Omental fat pad (tissue), 3 donors: ENCODE measurements at regions not wholly inside any gene's neighbourhood (a gene's known extent, or its start where the extent isn't known, plus 50 kb on each side); places are given as distances from the start of the nearest gene placed in this dataset.

Experiments used
- ATAC-seq: fragments of 150-250 bp; one replicate; pipeline ENCODE4 v1.9.1; 2016; ENCODE audit warnings: mild to moderate bottlenecking, moderate library complexity; ENCODE audit not compliant: low FRiP score
- DNase-seq: peaks from one replicate; pipeline ENCODE4 v3.0.0-alpha.2; 2019; ENCODE audit warnings: low spot score
- TF ChIP-seq, protein P1 (sequence below), 3 donors: fragments of 450-650 bp; IDR thresholded peaks; one replicate each; pipeline ENCODE4 v1.5.1; 2016 to 2017; ENCODE audit warnings: antibody characterized with exemption in 3 of 3, mild to moderate bottlenecking in 3 of 3, moderate library complexity in 2 of 3

DNA sequence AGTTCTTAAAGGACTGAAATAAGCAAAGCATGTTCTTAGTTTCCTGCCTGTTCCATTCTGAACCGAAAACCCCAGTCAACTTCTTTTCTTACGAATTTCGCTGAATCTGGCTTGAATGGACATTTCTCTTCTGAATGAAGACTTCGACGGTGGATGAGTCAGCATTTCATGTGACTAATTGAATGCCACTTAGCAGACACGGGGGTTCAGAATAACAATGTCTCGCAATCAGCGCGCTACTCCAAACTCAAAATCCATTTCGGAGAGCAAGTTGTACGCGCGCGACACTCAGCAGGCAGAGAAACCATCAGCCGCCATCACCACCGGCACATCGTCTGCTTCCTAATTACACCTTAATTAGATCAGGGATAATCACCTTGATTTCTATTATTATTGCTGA, 239.0 kb upstream of the KLF6 start:
- ATAC-seq (no peak), DNase-seq (no peak)
- TF ChIP-seq, protein P1, sequence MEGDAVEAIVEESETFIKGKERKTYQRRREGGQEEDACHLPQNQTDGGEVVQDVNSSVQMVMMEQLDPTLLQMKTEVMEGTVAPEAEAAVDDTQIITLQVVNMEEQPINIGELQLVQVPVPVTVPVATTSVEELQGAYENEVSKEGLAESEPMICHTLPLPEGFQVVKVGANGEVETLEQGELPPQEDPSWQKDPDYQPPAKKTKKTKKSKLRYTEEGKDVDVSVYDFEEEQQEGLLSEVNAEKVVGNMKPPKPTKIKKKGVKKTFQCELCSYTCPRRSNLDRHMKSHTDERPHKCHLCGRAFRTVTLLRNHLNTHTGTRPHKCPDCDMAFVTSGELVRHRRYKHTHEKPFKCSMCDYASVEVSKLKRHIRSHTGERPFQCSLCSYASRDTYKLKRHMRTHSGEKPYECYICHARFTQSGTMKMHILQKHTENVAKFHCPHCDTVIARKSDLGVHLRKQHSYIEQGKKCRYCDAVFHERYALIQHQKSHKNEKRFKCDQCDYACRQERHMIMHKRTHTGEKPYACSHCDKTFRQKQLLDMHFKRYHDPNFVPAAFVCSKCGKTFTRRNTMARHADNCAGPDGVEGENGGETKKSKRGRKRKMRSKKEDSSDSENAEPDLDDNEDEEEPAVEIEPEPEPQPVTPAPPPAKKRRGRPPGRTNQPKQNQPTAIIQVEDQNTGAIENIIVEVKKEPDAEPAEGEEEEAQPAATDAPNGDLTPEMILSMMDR (IDR thresholded peaks at IDR 0.05): no peak

DNA sequence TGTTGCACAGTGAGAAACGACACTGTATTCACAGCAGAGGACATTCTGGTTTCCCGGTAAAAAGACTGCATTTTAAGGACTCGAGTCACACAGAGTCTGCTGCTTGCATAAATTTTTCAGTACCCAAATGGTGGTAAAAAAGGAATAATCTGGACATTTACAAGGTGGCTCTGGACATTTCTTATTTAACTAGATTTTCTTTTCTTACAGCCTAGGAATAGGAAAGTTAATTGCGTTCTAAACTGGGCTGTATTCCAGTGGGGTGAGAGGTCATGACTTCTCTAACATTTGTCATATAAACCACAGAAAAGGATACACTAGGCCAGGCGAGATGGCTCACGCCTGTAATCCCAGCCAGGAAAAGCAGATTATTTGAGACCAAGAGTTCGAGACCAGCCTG, 237.5 kb upstream of the KLF6 start:
- DNase-seq (no peak), ATAC-seq (no peak)
- TF ChIP-seq, protein P1 (IDR thresholded peaks at IDR 0.05): no peak

DNA sequence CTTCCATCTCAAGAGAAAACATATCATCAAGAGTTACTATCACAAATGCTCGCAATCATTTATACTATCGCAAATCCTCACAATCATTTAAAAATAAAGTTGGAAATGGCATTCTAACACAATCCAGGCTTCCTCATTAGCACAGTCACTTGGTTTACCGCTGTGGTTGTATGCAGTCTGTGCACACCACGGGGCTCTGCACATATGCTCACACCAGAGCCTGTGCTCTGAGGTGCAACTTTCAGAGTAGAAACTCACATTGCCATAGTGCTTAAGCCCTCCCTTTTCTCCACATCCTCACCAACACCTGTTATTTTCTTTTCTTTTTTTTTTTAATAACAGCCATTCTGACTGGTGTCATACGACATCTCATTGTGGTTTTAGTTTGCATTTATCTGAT, 235.6 kb upstream of the KLF6 start:
- DNase-seq (no peak), ATAC-seq (no peak)
- TF ChIP-seq, protein P1 (IDR thresholded peaks at IDR 0.05): no peak

DNA sequence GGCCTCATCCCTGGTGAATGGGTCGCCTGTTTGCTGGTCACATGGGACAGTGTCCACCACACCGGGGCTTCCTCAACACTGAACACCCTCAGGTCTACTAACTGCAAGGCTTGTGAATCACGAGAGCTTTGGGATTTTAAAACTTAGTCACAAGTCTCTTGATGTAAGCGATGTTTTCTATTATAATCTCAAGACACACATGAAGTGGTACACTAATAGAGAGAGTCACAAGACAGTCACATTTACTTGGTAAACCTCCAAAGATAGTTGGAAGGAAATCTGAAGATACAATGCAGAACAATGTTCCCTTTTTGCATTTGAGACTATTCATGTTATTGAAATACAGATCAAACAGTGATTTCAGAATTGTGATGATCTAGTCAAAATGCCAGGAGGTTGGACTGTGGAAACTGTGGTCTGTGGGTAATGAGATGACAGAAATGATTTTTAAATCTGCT, 233.1 kb upstream of the KLF6 start:
- ATAC-seq (no peak), DNase-seq (no peak)
- TF ChIP-seq, protein P1 (IDR thresholded peaks at IDR 0.05): no peak

DNA sequence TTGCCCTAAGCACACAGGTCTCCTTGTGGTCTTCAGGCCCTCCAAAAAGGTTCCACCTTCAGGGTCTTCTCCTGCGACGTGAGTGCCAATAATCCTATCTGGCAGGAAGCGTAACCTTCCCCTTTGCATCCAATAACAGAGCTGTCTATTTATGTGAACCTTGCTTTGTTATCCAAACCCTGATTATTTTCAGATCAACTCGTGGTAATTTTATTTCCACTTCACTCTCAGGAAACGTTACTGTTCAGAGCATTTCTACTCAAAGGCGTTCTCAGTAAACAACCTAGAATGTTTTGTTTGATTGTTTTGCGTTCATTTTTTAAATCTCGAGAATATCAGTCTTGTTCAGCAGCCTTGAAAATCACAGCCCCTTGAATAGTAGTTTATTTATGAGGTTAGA, 232.3 kb upstream of the KLF6 start:
- TF ChIP-seq, protein P1 (IDR thresholded peaks at IDR 0.05): no peak
- ATAC-seq (no peak), DNase-seq (no peak)

DNA sequence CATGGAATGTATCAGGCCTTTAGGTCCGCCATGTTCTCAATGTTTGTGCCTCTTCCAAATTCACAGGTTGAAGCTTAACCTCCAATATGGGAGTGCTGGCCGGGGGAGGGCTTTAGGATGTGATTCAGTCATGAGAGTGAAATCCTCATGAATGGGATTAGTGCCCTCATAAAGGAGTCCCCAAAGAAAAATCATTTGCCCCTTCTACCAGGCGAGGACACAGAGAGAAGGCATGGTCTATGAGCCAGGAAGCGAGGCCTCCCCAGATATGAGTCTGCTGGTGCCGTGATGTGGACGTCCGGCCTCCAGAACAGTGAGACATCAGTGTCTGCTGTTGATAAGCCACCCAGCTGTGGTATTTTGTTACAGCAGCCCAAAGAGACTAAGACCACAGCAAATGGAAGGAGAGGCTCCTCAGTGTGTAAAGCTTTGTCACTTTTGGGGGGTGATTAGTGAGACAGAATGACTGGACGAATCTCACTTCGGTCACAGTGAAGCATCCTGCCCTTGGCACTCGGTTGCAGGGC, 231.3 kb upstream of the KLF6 start:
- TF ChIP-seq, protein P1 (IDR thresholded peaks at IDR 0.05): no peak
- DNase-seq (no peak), ATAC-seq (no peak)

DNA sequence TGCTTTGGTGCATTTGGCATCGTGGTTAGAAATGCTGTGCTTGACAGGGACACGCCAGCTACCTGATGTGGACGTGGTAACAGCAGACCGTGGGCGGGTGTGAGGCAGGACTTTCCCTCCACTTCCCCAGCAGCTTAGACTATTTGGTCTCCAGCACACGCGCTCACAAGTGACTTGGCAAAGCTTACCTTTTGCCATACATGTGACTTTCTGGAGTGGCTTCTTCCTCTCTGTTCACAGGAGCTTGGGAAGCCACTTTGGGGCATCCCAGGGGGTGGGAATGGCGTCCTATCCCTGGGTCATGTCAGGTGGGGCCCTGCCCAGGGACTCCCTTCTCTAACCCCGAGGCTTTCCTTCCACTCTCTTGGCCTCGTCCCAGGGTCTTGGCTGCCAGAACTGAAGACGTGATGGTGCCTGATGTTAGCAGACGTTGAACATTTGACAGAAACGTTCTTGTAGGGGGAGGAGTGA, 228.7 kb upstream of the KLF6 start:
- TF ChIP-seq, protein P1 (IDR thresholded peaks at IDR 0.05): no peak
- ATAC-seq (no peak), DNase-seq (no peak)
